Activated naive CD4-positive, alpha-beta T cell treated with anti-CD3 and anti-CD28 coated beads, Interleukin-2, amount 10 ng/mL, durations not matched to agents 7 days and 5 days (primary cell): ENCODE measurements at regions not wholly inside any gene's neighbourhood (a gene's known extent, or its start where the extent isn't known, plus 50 kb on each side); places are given as distances from the start of the nearest gene placed in this dataset.
"Not testable (repeated sequence)": the region's sequence is repeated elsewhere in the genome, so short reads cannot be mapped to it uniquely, and the experiment has no call there.

Experiments used
- CTCF ChIA-PET: fragments of 350-600 bp; sonication (Branson Sonifier 250); formaldehyde crosslinking; loops from one replicate; lab custom pipeline; 2021; ENCODE audit warnings: antibody characterized with exemption; lab: Charles Lee
- DNase-seq: peaks from one replicate; pipeline ENCODE4 v3.0.0-alpha.2; 2020
- H3K27ac Mint-ChIP-seq: one replicate; pipeline ENCODE4 v1.8.0; 2021; ENCODE audit warnings: mild to moderate bottlenecking, moderate library complexity, mixed read lengths
- H3K27me3 Mint-ChIP-seq: one replicate; pipeline ENCODE4 v1.8.0; 2021; ENCODE audit warnings: mild to moderate bottlenecking, mixed read lengths
- H3K36me3 Mint-ChIP-seq: one replicate; pipeline ENCODE4 v1.8.0; 2021; ENCODE audit warnings: mixed read lengths
- H3K4me1 Mint-ChIP-seq: one replicate; pipeline ENCODE4 v1.8.0; 2021; ENCODE audit warnings: mixed read lengths
- H3K4me3 Mint-ChIP-seq: one replicate; pipeline ENCODE4 v1.8.0; 2021; ENCODE audit warnings: mild to moderate bottlenecking, moderate library complexity, mixed read lengths
- H3K9me3 Mint-ChIP-seq: one replicate; pipeline ENCODE4 v1.8.0; 2021; ENCODE audit warnings: mixed read lengths

GRCh38 chr3:188021502-188022040 is 132.4 kb upstream of the LPP start:
- Mint-ChIP-seq H3K27me3 (peaks cover 5% of the 10 kb centered on the region), H3K4me1 (no peaks in the 10 kb centered on the region), H3K9me3 (peaks cover 10% of the 10 kb centered on the region), H3K36me3 (peaks cover 6% of the 10 kb centered on the region), H3K27ac (no peak overlapping the region), H3K4me3 (no peak overlapping the region)
- no peak for DNase-seq
- CTCF ChIA-PET: interaction anchor here (1.2 kb wide), 1 partner anchor 40 kb away, joined by 3 read pairs; no protein-coding TSS in a partner anchor

- H3K36me3 Mint-ChIP-seq, H3K4me3 Mint-ChIP-seq, H3K4me1 Mint-ChIP-seq, CTCF ChIA-PET, DNase-seq, H3K27ac Mint-ChIP-seq, H3K9me3 Mint-ChIP-seq, H3K27me3 Mint-ChIP-seq: not testable (repeated sequence)
These were observed 131.1 kb upstream of the LPP start for GRCh38 chr3:188022902-188023301.

- Mint-ChIP-seq H3K27ac (no peak overlapping the region), H3K4me3 (no peak overlapping the region), H3K36me3 (peaks cover 6% of the 10 kb centered on the region), H3K9me3 (peaks cover 10% of the 10 kb centered on the region), H3K27me3 (no peaks in the 10 kb centered on the region), H3K4me1 (no peaks in the 10 kb centered on the region)
- CTCF ChIA-PET: no interaction called here
- DNase-seq: no peak
These were observed 128.4 kb upstream of the LPP start for GRCh38 chr3:188025555-188025954.

GRCh38 chr3:188026191-188026968 is 127.6 kb upstream of the LPP start:
- Mint-ChIP-seq H3K4me3 (no peak overlapping the region), H3K4me1 (peaks cover 6% of the 10 kb centered on the region), H3K27me3 (no peaks in the 10 kb centered on the region), H3K36me3 (peaks cover 6% of the 10 kb centered on the region), H3K9me3 (peaks cover 5% of the 10 kb centered on the region), H3K27ac (no peak overlapping the region)
- no peak for DNase-seq
- CTCF ChIA-PET: no interaction called here

GRCh38 chr3:188031121-188031520 is 122.8 kb upstream of the LPP start:
- H3K27ac Mint-ChIP-seq: no peak overlapping the region
- H3K9me3 Mint-ChIP-seq: peaks cover 2% of the 10 kb centered on the region
- H3K4me3 Mint-ChIP-seq: no peak overlapping the region
- no peak for DNase-seq
- CTCF ChIA-PET: no interaction called here
- peaks cover 9% of the 10 kb centered on the region for H3K4me1 Mint-ChIP-seq
- H3K36me3 Mint-ChIP-seq: peaks cover 3% of the 10 kb centered on the region
- H3K27me3 Mint-ChIP-seq: no peaks in the 10 kb centered on the region

GRCh38 chr3:188034989-188035388 is 119.0 kb upstream of the LPP start:
- no peak overlapping the region for H3K27ac Mint-ChIP-seq
- DNase-seq: no peak
- peaks cover 6% of the 10 kb centered on the region for H3K27me3 Mint-ChIP-seq
- H3K36me3 Mint-ChIP-seq: peaks cover 3% of the 10 kb centered on the region
- H3K4me1 Mint-ChIP-seq: peaks cover 9% of the 10 kb centered on the region
- CTCF ChIA-PET: no interaction called here
- H3K9me3 Mint-ChIP-seq: peaks cover 2% of the 10 kb centered on the region
- no peak overlapping the region for H3K4me3 Mint-ChIP-seq

GRCh38 chr3:188036375-188037194 is 117.4 kb upstream of the LPP start:
- Mint-ChIP-seq H3K4me1 (peaks cover 11% of the 10 kb centered on the region), H3K27me3 (peaks cover 6% of the 10 kb centered on the region), H3K4me3 (no peak overlapping the region), H3K36me3 (peaks cover 3% of the 10 kb centered on the region), H3K27ac (no peak overlapping the region), H3K9me3 (peaks cover 2% of the 10 kb centered on the region)
- DNase-seq: no peak
- CTCF ChIA-PET: no interaction called here

- Mint-ChIP-seq H3K27ac (no peak overlapping the region), H3K9me3 (no peaks in the 10 kb centered on the region), H3K4me1 (peaks cover 10% of the 10 kb centered on the region), H3K27me3 (peaks cover 9% of the 10 kb centered on the region), H3K4me3 (no peak overlapping the region), H3K36me3 (peaks cover 1% of the 10 kb centered on the region)
- CTCF ChIA-PET: no interaction called here
- DNase-seq: no peak
These were observed 116.7 kb upstream of the LPP start for GRCh38 chr3:188037195-188037718.

GRCh38 chr3:188037965-188038581 is 115.9 kb upstream of the LPP start:
- Mint-ChIP-seq H3K4me1 (peaks cover 11% of the 10 kb centered on the region), H3K27ac (no peak overlapping the region), H3K4me3 (no peak overlapping the region), H3K36me3 (peaks cover 1% of the 10 kb centered on the region), H3K9me3 (no peaks in the 10 kb centered on the region), H3K27me3 (peaks cover 16% of the 10 kb centered on the region)
- DNase-seq: no peak
- CTCF ChIA-PET: no interaction called here

GRCh38 chr3:188041193-188041592 is 112.8 kb upstream of the LPP start:
- no peak overlapping the region for H3K27ac Mint-ChIP-seq
- no peaks in the 10 kb centered on the region for H3K9me3 Mint-ChIP-seq
- no peaks in the 10 kb centered on the region for H3K36me3 Mint-ChIP-seq
- H3K4me1 Mint-ChIP-seq: peaks cover 20% of the 10 kb centered on the region
- H3K4me3 Mint-ChIP-seq: no peak overlapping the region
- H3K27me3 Mint-ChIP-seq: peaks cover 26% of the 10 kb centered on the region
- no peak for DNase-seq
- CTCF ChIA-PET: no interaction called here

GRCh38 chr3:188041895-188042294 is 112.1 kb upstream of the LPP start:
- no peak for DNase-seq
- Mint-ChIP-seq H3K27me3 (peaks cover 27% of the 10 kb centered on the region), H3K27ac (no peak overlapping the region), H3K9me3 (no peaks in the 10 kb centered on the region), H3K36me3 (no peaks in the 10 kb centered on the region), H3K4me3 (no peak overlapping the region), H3K4me1 (peaks cover 20% of the 10 kb centered on the region)
- CTCF ChIA-PET: no interaction called here

GRCh38 chr3:188042466-188042865 is 111.5 kb upstream of the LPP start:
- Mint-ChIP-seq H3K9me3 (no peaks in the 10 kb centered on the region), H3K27ac (no peak overlapping the region), H3K4me3 (no peak overlapping the region), H3K4me1 (peaks cover 20% of the 10 kb centered on the region), H3K36me3 (no peaks in the 10 kb centered on the region), H3K27me3 (peaks cover 27% of the 10 kb centered on the region)
- DNase-seq: no peak
- CTCF ChIA-PET: no interaction called here

- no peaks in the 10 kb centered on the region for H3K36me3 Mint-ChIP-seq
- peak; percentile 25 for DNase-seq
- H3K9me3 Mint-ChIP-seq: no peaks in the 10 kb centered on the region
- peaks cover 27% of the 10 kb centered on the region for H3K27me3 Mint-ChIP-seq
- no peak overlapping the region for H3K27ac Mint-ChIP-seq
- peaks cover 20% of the 10 kb centered on the region for H3K4me1 Mint-ChIP-seq
- CTCF ChIA-PET: no interaction called here
- no peak overlapping the region for H3K4me3 Mint-ChIP-seq
These were observed 110.1 kb upstream of the LPP start for GRCh38 chr3:188043891-188044290.

- no peak for DNase-seq
- no peak overlapping the region for H3K4me3 Mint-ChIP-seq
- no peaks in the 10 kb centered on the region for H3K36me3 Mint-ChIP-seq
- no peak overlapping the region for H3K27ac Mint-ChIP-seq
- CTCF ChIA-PET: no interaction called here
- peaks cover 25% of the 10 kb centered on the region for H3K27me3 Mint-ChIP-seq
- no peaks in the 10 kb centered on the region for H3K9me3 Mint-ChIP-seq
- H3K4me1 Mint-ChIP-seq: peaks cover 34% of the 10 kb centered on the region
These were observed 107.3 kb upstream of the LPP start for GRCh38 chr3:188046561-188047211.
